Transverse colon (tissue), 4 donors: ENCODE measurements at regions not wholly inside any gene's neighbourhood (a gene's known extent, or its start where the extent isn't known, plus 50 kb on each side); places are given as distances from the start of the nearest gene placed in this dataset.
"Not testable (repeated sequence)": the region's sequence is repeated elsewhere in the genome, so short reads cannot be mapped to it uniquely, and the experiment has no call there.

Experiments used
- POLR2A ChIP-seq: fragments of 450-650 bp; IDR thresholded peaks from one replicate; pipeline ENCODE4 v1.6.1; 2016; ENCODE audit warnings: antibody characterized with exemption, mild to moderate bottlenecking, moderate library complexity
- POLR2AphosphoS5 ChIP-seq, 3 donors: sonication (generic); formaldehyde crosslinking; IDR thresholded peaks; one replicate each; pipeline ENCODE4 v1.6.1; 2016; ENCODE audit warnings: antibody characterized with exemption in 3 of 3
- TF ChIP-seq, protein P1 (sequence below), 5 experiments: fragments of 200-600 bp in 3 of 5; fragments of 450-650 bp in 2 of 5; sonication (generic) in 3 of 5; IDR thresholded peaks; 1 replicate in 2 of 5; 2 replicates in 3 of 5; pipeline ENCODE4 v1.5.1; 2016 to 2017; ENCODE audit warnings: antibody characterized with exemption in 5 of 5, inconsistent platforms in 3 of 5, mild to moderate bottlenecking in 2 of 5, moderate library complexity in 1 of 5

DNA sequence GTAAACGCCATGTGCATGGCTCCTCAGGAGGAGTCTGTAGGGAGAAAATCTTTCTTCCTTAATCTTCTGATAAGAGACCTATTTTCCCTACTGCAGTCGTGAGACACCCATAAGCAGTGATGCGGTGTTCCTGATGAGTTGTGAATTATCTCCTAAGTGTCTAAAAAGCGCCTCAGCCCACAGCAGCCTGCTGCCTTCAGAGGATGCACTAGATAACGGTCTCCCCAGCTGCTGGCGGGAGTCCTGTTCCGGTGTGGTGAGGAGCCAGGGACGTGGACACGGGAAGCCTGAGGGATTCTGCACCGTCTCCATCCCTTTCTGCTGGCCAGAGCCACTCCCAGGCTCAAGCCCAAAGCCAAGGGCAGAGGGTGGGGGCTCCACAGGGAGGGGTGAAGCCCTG is 240.9 kb upstream of the SFSWAP start:
- TF ChIP-seq, protein P1, sequence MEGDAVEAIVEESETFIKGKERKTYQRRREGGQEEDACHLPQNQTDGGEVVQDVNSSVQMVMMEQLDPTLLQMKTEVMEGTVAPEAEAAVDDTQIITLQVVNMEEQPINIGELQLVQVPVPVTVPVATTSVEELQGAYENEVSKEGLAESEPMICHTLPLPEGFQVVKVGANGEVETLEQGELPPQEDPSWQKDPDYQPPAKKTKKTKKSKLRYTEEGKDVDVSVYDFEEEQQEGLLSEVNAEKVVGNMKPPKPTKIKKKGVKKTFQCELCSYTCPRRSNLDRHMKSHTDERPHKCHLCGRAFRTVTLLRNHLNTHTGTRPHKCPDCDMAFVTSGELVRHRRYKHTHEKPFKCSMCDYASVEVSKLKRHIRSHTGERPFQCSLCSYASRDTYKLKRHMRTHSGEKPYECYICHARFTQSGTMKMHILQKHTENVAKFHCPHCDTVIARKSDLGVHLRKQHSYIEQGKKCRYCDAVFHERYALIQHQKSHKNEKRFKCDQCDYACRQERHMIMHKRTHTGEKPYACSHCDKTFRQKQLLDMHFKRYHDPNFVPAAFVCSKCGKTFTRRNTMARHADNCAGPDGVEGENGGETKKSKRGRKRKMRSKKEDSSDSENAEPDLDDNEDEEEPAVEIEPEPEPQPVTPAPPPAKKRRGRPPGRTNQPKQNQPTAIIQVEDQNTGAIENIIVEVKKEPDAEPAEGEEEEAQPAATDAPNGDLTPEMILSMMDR (IDR thresholded peaks at IDR 0.05): not testable (repeated sequence)
- not testable (repeated sequence) for TF ChIP-seq POLR2AphosphoS5 (IDR thresholded peaks at IDR 0.05); POLR2A
